ENCODE measurements at regions not wholly inside any gene's neighbourhood (a gene's known extent, or its start where the extent isn't known, plus 50 kb on each side); places are given as distances from the start of the nearest gene placed in this dataset.

GRCh38 chr13:21833921-21834320 lies 163.0 kb downstream of the FGF9 start:
- TF ChIP-seq POLR2AphosphoS5 (IDR thresholded peaks at IDR 0.05; ENCODE audit: low read depth, low read length) (no peak), TCF7L2 (IDR thresholded peaks at IDR 0.05; ENCODE audit: borderline replicate concordance, extremely low read depth, insufficient read depth, insufficient read length) (no peak), REST (IDR thresholded peaks at IDR 0.05; ENCODE audit: low read depth) (no peak), JUND (IDR thresholded peaks at IDR 0.05) (no peak)

All from HCT116 (cell line).